ENCODE measurements at regions not wholly inside any gene's neighbourhood (a gene's known extent, or its start where the extent isn't known, plus 50 kb on each side); places are given as distances from the start of the nearest gene placed in this dataset.

DNA sequence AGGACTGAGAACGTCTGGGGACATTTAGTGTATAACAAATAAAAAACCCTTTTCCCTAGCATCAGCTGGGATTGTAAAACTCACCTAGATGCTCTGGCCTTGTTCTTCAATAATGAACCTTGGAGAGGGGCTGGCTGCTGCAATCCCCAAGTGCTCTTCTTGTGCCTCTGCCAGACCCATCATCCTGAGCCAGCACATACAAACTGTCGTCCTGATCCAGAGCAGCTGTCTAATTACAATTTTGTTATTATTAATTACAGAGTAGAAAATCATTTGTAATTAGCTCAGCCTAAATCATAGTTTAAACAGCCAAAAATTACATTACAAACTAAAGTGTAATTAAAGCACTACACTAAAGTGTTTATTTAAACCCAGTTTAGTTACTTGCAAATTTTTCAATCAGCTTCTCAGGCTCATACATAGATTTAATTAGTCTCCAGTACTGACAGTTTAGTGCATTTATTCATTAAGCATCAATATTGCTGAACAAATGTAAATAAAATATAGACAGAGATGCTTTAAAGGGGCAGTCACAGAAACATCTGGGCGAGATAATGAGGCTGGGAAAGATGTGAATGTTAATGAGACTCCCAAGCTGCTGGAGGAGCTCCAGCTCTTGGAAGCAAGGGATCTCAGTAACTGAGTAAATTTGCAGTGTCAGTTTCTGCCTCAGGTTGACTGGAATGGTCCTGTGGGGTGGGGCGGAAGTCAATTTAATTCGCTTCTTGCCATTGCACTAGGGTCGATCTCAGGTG, 632.3 kb upstream of the TLE4 start (continued):
- TF ChIP-seq, protein P1, sequence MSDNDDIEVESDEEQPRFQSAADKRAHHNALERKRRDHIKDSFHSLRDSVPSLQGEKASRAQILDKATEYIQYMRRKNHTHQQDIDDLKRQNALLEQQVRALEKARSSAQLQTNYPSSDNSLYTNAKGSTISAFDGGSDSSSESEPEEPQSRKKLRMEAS (IDR thresholded peaks at IDR 0.05): no peak
- no peak for TF ChIP-seq CHD1 (IDR thresholded peaks at IDR 0.05; ENCODE audit: low read depth, low read length)
- no peak for TF ChIP-seq POLR2AphosphoS5 (IDR thresholded peaks at IDR 0.05; ENCODE audit: low read depth, low read length)
- TF ChIP-seq RNF2 (IDR thresholded peaks at IDR 0.05; ENCODE audit: borderline replicate concordance, low read depth, low read length, missing control alignments, poor library complexity, severe bottlenecking): no peak
- TF ChIP-seq CTBP2 (IDR thresholded peaks at IDR 0.05; ENCODE audit: borderline replicate concordance, insufficient read depth, insufficient read length, low read length): no peak
- TF ChIP-seq, protein P2, sequence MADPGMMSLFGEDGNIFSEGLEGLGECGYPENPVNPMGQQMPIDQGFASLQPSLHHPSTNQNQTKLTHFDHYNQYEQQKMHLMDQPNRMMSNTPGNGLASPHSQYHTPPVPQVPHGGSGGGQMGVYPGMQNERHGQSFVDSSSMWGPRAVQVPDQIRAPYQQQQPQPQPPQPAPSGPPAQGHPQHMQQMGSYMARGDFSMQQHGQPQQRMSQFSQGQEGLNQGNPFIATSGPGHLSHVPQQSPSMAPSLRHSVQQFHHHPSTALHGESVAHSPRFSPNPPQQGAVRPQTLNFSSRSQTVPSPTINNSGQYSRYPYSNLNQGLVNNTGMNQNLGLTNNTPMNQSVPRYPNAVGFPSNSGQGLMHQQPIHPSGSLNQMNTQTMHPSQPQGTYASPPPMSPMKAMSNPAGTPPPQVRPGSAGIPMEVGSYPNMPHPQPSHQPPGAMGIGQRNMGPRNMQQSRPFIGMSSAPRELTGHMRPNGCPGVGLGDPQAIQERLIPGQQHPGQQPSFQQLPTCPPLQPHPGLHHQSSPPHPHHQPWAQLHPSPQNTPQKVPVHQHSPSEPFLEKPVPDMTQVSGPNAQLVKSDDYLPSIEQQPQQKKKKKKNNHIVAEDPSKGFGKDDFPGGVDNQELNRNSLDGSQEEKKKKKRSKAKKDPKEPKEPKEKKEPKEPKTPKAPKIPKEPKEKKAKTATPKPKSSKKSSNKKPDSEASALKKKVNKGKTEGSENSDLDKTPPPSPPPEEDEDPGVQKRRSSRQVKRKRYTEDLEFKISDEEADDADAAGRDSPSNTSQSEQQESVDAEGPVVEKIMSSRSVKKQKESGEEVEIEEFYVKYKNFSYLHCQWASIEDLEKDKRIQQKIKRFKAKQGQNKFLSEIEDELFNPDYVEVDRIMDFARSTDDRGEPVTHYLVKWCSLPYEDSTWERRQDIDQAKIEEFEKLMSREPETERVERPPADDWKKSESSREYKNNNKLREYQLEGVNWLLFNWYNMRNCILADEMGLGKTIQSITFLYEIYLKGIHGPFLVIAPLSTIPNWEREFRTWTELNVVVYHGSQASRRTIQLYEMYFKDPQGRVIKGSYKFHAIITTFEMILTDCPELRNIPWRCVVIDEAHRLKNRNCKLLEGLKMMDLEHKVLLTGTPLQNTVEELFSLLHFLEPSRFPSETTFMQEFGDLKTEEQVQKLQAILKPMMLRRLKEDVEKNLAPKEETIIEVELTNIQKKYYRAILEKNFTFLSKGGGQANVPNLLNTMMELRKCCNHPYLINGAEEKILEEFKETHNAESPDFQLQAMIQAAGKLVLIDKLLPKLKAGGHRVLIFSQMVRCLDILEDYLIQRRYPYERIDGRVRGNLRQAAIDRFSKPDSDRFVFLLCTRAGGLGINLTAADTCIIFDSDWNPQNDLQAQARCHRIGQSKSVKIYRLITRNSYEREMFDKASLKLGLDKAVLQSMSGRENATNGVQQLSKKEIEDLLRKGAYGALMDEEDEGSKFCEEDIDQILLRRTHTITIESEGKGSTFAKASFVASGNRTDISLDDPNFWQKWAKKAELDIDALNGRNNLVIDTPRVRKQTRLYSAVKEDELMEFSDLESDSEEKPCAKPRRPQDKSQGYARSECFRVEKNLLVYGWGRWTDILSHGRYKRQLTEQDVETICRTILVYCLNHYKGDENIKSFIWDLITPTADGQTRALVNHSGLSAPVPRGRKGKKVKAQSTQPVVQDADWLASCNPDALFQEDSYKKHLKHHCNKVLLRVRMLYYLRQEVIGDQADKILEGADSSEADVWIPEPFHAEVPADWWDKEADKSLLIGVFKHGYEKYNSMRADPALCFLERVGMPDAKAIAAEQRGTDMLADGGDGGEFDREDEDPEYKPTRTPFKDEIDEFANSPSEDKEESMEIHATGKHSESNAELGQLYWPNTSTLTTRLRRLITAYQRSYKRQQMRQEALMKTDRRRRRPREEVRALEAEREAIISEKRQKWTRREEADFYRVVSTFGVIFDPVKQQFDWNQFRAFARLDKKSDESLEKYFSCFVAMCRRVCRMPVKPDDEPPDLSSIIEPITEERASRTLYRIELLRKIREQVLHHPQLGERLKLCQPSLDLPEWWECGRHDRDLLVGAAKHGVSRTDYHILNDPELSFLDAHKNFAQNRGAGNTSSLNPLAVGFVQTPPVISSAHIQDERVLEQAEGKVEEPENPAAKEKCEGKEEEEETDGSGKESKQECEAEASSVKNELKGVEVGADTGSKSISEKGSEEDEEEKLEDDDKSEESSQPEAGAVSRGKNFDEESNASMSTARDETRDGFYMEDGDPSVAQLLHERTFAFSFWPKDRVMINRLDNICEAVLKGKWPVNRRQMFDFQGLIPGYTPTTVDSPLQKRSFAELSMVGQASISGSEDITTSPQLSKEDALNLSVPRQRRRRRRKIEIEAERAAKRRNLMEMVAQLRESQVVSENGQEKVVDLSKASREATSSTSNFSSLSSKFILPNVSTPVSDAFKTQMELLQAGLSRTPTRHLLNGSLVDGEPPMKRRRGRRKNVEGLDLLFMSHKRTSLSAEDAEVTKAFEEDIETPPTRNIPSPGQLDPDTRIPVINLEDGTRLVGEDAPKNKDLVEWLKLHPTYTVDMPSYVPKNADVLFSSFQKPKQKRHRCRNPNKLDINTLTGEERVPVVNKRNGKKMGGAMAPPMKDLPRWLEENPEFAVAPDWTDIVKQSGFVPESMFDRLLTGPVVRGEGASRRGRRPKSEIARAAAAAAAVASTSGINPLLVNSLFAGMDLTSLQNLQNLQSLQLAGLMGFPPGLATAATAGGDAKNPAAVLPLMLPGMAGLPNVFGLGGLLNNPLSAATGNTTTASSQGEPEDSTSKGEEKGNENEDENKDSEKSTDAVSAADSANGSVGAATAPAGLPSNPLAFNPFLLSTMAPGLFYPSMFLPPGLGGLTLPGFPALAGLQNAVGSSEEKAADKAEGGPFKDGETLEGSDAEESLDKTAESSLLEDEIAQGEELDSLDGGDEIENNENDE (IDR thresholded peaks at IDR 0.05; ENCODE audit: insufficient replicate concordance, low read length): no peak
